ENCODE measurements at regions not wholly inside any gene's neighbourhood (a gene's known extent, or its start where the extent isn't known, plus 50 kb on each side); places are given as distances from the start of the nearest gene placed in this dataset.
A peak's percentile ranks its signal among the peaks of the same experiment; 100 is the strongest.

DNA sequence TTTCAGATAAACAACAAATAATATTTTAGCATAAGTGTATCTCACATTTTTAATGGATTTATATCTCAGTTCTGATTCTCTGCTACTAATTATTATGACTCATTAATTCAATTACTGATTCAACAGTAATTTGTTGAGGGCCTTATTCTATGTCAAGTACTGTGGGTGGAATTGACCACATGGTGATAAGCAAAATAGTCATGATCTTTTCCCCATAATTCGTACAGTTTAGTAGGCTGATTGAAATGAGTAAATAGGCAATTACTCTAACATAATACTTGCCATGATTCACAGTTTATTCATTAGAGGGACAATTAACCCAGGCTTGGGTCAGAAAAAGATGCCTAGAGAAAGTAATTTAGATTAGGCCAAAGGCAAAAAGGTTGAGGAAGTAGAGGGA is 60.9 kb upstream of the SLC4A7 start:
- Histone ChIP-seq H3K36me3 (ENCODE audit: control insufficient read depth, insufficient read depth, low read length) (no peaks in the 10 kb centered on the region), H3K27me3 (ENCODE audit: control insufficient read depth, insufficient read depth, low read length) (no peaks in the 10 kb centered on the region), H3K4me3 (ENCODE audit: low read depth, low read length) (no peak overlapping the region)
- no peak for DNase-seq (ENCODE audit: low read depth)
- TF ChIP-seq, protein P1, sequence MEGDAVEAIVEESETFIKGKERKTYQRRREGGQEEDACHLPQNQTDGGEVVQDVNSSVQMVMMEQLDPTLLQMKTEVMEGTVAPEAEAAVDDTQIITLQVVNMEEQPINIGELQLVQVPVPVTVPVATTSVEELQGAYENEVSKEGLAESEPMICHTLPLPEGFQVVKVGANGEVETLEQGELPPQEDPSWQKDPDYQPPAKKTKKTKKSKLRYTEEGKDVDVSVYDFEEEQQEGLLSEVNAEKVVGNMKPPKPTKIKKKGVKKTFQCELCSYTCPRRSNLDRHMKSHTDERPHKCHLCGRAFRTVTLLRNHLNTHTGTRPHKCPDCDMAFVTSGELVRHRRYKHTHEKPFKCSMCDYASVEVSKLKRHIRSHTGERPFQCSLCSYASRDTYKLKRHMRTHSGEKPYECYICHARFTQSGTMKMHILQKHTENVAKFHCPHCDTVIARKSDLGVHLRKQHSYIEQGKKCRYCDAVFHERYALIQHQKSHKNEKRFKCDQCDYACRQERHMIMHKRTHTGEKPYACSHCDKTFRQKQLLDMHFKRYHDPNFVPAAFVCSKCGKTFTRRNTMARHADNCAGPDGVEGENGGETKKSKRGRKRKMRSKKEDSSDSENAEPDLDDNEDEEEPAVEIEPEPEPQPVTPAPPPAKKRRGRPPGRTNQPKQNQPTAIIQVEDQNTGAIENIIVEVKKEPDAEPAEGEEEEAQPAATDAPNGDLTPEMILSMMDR (IDR thresholded peaks at IDR 0.05; ENCODE audit: insufficient read depth, low read depth, low read length) = no peak
- POLR2A ChIA-PET = no interaction called here
- CTCF ChIA-PET = no interaction called here

- ChIA-PET POLR2A (no interaction called here), CTCF (interaction anchor here (0.6 kb wide), 1 partner anchor 136 kb away, joined by 3 read pairs; no protein-coding TSS in a partner anchor)
- TF ChIP-seq, protein P1 (IDR thresholded peaks at IDR 0.05; ENCODE audit: insufficient read depth, low read depth, low read length) = no peak
- no peaks in the 10 kb centered on the region for H3K36me3 ChIP-seq (ENCODE audit: control insufficient read depth, insufficient read depth, low read length)
- no peaks in the 10 kb centered on the region for H3K27me3 ChIP-seq (ENCODE audit: control insufficient read depth, insufficient read depth, low read length)
- DNase-seq (ENCODE audit: low read depth) = peak; percentile 65
- H3K4me3 ChIP-seq (ENCODE audit: low read depth, low read length) = no peak overlapping the region
Observed at GRCh38 chr3:27544372-27544865, 60.2 kb upstream of the SLC4A7 start.

GRCh38 chr3:27542476-27542875 is 58.3 kb upstream of the SLC4A7 start:
- CTCF ChIA-PET = interaction anchor here (0.6 kb wide), 1 partner anchor 120 kb away, joined by 3 read pairs; no protein-coding TSS in a partner anchor
- no peaks in the 10 kb centered on the region for H3K27me3 ChIP-seq (ENCODE audit: control insufficient read depth, insufficient read depth, low read length)
- POLR2A ChIA-PET = no interaction called here

GRCh38 chr3:27540231-27540630 is 56.0 kb upstream of the SLC4A7 start:
- TF ChIP-seq, protein P1 (IDR thresholded peaks at IDR 0.05; ENCODE audit: insufficient read depth, low read depth, low read length) = no peak
- no peaks in the 10 kb centered on the region for H3K27me3 ChIP-seq (ENCODE audit: control insufficient read depth, insufficient read depth, low read length)
- H3K4me3 ChIP-seq (ENCODE audit: low read depth, low read length) = no peak overlapping the region
- CTCF ChIA-PET = no interaction called here
- no peaks in the 10 kb centered on the region for H3K36me3 ChIP-seq (ENCODE audit: control insufficient read depth, insufficient read depth, low read length)
- no peak for DNase-seq (ENCODE audit: low read depth)
- POLR2A ChIA-PET = no interaction called here

More at GRCh38 chr3:27542476-27542875, 58.3 kb upstream of the SLC4A7 start:
- TF ChIP-seq, protein P1 (IDR thresholded peaks at IDR 0.05; ENCODE audit: insufficient read depth, low read depth, low read length) = no peak
- no peak overlapping the region for H3K4me3 ChIP-seq (ENCODE audit: low read depth, low read length)
- DNase-seq (ENCODE audit: low read depth) = no peak
- no peaks in the 10 kb centered on the region for H3K36me3 ChIP-seq (ENCODE audit: control insufficient read depth, insufficient read depth, low read length)

DNA sequence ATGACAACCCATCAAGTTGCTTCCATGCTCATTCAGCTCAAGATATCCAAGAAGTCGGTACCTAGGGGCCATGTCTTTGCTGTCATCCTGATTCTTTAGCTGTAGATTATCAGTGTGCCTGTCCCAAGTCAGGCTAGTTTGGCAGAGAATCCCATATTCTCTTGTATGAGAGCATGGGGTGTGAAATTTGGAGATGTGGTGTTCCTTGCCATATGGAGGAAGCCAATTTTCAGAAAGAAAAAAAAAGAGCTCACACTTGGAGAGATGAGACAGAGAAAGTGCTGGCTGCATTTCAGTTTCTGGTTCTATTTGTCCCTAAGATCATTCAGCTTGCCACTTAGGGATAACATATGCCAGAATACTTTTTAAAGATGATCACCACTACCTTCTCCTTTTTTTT is 52.3 kb upstream of the SLC4A7 start:
- H3K4me3 ChIP-seq (ENCODE audit: low read depth, low read length) = no peak overlapping the region
- no peaks in the 10 kb centered on the region for H3K27me3 ChIP-seq (ENCODE audit: control insufficient read depth, insufficient read depth, low read length)
- TF ChIP-seq, protein P1 (IDR thresholded peaks at IDR 0.05; ENCODE audit: insufficient read depth, low read depth, low read length) = no peak
- ChIA-PET POLR2A (interaction anchor here (0.6 kb wide), 2 partner anchors 14 to 67 kb away, joined by 3 to 8 read pairs; no protein-coding TSS in a partner anchor), CTCF (interaction anchor here (0.7 to 1.8 kb wide), 3 partner anchors 9 to 143 kb away, joined by 3 to 6 read pairs (median 3); no protein-coding TSS in a partner anchor)
- no peaks in the 10 kb centered on the region for H3K36me3 ChIP-seq (ENCODE audit: control insufficient read depth, insufficient read depth, low read length)
- no peak for DNase-seq (ENCODE audit: low read depth)
